Mesenchymal stem cell (in vitro differentiated cells and primary cell): ENCODE measurements at regions not wholly inside any gene's neighbourhood (a gene's known extent, or its start where the extent isn't known, plus 50 kb on each side); places are given as distances from the start of the nearest gene placed in this dataset.

Experiments used
- DNase-seq: peaks from one replicate; pipeline ENCODE4 v3.0.0-alpha.2; 2013
- H2AFZ ChIP-seq: one replicate; pipeline ENCODE4 v1.6.1; 2013; ENCODE audit warnings: low read depth, mild to moderate bottlenecking, control low read depth, inconsistent platforms, low read length, moderate library complexity
- H2AK5ac ChIP-seq: 2 replicates; pipeline ENCODE4 v1.6.1; 2013; ENCODE audit warnings: low read length, moderate library complexity, mild to moderate bottlenecking, inconsistent platforms; ENCODE audit not compliant: severe bottlenecking
- H2BK120ac ChIP-seq: one replicate; pipeline ENCODE4 v1.6.1; 2013; ENCODE audit warnings: low read depth, mild to moderate bottlenecking, inconsistent platforms, low read length, moderate library complexity
- H2BK12ac ChIP-seq, 2 experiments: one replicate each; pipeline ENCODE4 v1.6.1; 2013; ENCODE audit warnings: inconsistent platforms in 2 of 2, low read length in 2 of 2, mild to moderate bottlenecking in 2 of 2, moderate library complexity in 2 of 2, control low read depth in 1 of 2
- H2BK15ac ChIP-seq: one replicate; pipeline ENCODE4 v1.6.1; 2013; ENCODE audit warnings: mild to moderate bottlenecking, low read depth, inconsistent platforms; ENCODE audit not compliant: poor library complexity, severe bottlenecking
- H2BK5ac ChIP-seq: 2 replicates; pipeline ENCODE4 v1.6.1; 2013; ENCODE audit warnings: low read depth, mild to moderate bottlenecking, low read length, control low read depth, inconsistent platforms; ENCODE audit not compliant: poor library complexity, severe bottlenecking
- H3K14ac ChIP-seq, 2 experiments: one replicate each; pipeline ENCODE4 v1.6.1; 2013; ENCODE audit warnings: inconsistent platforms in 2 of 2, low read length in 2 of 2, control low read depth in 1 of 2, mild to moderate bottlenecking in 1 of 2, moderate library complexity in 1 of 2
- H3K18ac ChIP-seq, 2 experiments: one replicate each; pipeline ENCODE4 v1.6.1; 2013; ENCODE audit warnings: inconsistent platforms in 2 of 2, low read length in 2 of 2, control low read depth in 1 of 2, low read depth in 1 of 2, mild to moderate bottlenecking in 1 of 2
- H3K23ac ChIP-seq, 2 experiments: one replicate each; pipeline ENCODE4 v1.6.1; 2013; ENCODE audit warnings: inconsistent platforms in 2 of 2, low read length in 2 of 2, mild to moderate bottlenecking in 2 of 2, moderate library complexity in 2 of 2, control low read depth in 1 of 2
- H3K27ac ChIP-seq: 2 replicates; pipeline ENCODE4 v1.5.1; 2013; ENCODE audit warnings: mild to moderate bottlenecking, moderate library complexity, low read length, control low read depth, inconsistent platforms; ENCODE audit not compliant: poor library complexity, severe bottlenecking
- H3K27me3 ChIP-seq, 2 experiments: 2 replicates each; pipeline versions ENCODE4 v1.6.1 to v1.7.0; 2013; ENCODE audit warnings: low read length in 2 of 2, mild to moderate bottlenecking in 2 of 2, moderate library complexity in 2 of 2, control low read depth in 1 of 2, inconsistent platforms in 1 of 2; ENCODE audit not compliant: control insufficient read depth in 1 of 2, insufficient read depth in 1 of 2
- H3K36me3 ChIP-seq, 2 experiments: 2 replicates each; pipeline versions ENCODE4 v1.6.1 to v1.7.0; 2013; ENCODE audit warnings: low read length in 2 of 2, control low read depth in 1 of 2, inconsistent platforms in 1 of 2, low read depth in 1 of 2, mild to moderate bottlenecking in 1 of 2; ENCODE audit not compliant: insufficient read depth in 2 of 2, control insufficient read depth in 1 of 2
- H3K4ac ChIP-seq, 2 experiments: one replicate each; pipeline ENCODE4 v1.6.1; 2013; ENCODE audit warnings: inconsistent platforms in 2 of 2, low read length in 2 of 2, mild to moderate bottlenecking in 2 of 2, moderate library complexity in 2 of 2, control low read depth in 1 of 2, low read depth in 1 of 2
- H3K4me1 ChIP-seq: 2 replicates; pipeline ENCODE4 v1.6.1; 2013; ENCODE audit warnings: low read depth, low read length, control low read depth; ENCODE audit not compliant: control insufficient read depth, insufficient read depth
- H3K4me2 ChIP-seq: 2 replicates; pipeline ENCODE4 v1.6.1; 2013; ENCODE audit warnings: low read length, mild to moderate bottlenecking, inconsistent platforms; ENCODE audit not compliant: poor library complexity, severe bottlenecking
- H3K4me3 ChIP-seq, 2 experiments: 2 replicates each; pipeline versions ENCODE4 v1.5.1 to v1.7.0; 2013; ENCODE audit warnings: low read length in 2 of 2, mild to moderate bottlenecking in 2 of 2, control low read depth in 1 of 2, low read depth in 1 of 2; ENCODE audit not compliant: insufficient read depth in 1 of 2
- H3K79me1 ChIP-seq: replicated peaks from 2 replicates; pipeline ENCODE4 v1.6.1; 2013; ENCODE audit warnings: mild to moderate bottlenecking, control low read depth, low read length, inconsistent platforms; ENCODE audit not compliant: poor library complexity, severe bottlenecking
- H3K9ac ChIP-seq: 2 replicates; pipeline ENCODE4 v1.7.0; 2013; ENCODE audit warnings: mild to moderate bottlenecking, low read length, moderate library complexity
- H3K9me3 ChIP-seq: 2 replicates; pipeline ENCODE4 v1.7.0; 2013; ENCODE audit warnings: mild to moderate bottlenecking, low read length; ENCODE audit not compliant: control insufficient read depth
- H4K8ac ChIP-seq: one replicate; pipeline ENCODE4 v1.6.1; 2013; ENCODE audit warnings: inconsistent platforms, mild to moderate bottlenecking, low read length, moderate library complexity
- H4K91ac ChIP-seq: one replicate; pipeline ENCODE4 v1.6.1; 2013; ENCODE audit warnings: mild to moderate bottlenecking, low read length, inconsistent platforms
- WGBS: methylation state at CpG from one replicate; pipeline ENCODE4 v1.1.7; 2013; ENCODE audit warnings: mixed read lengths; 5-methylcytosine and 5-hydroxymethylcytosine counted together

- no peak overlapping the region for H3K4me2 ChIP-seq
- H3K23ac ChIP-seq: no peak overlapping the region
- H2AFZ ChIP-seq: no peak overlapping the region
- H3K4me3 ChIP-seq: no peak overlapping the region
- 74% methylated on average over 3 of the region's 3 CpGs for WGBS
- no peak for DNase-seq
- H2BK120ac ChIP-seq: no peak overlapping the region
- H4K8ac ChIP-seq: no peak overlapping the region
- no peaks in the 10 kb centered on the region for H3K79me1 ChIP-seq
- H4K91ac ChIP-seq: no peak overlapping the region
- H3K27me3 ChIP-seq: peaks cover 0 to 19% of the 10 kb centered on the region in 2 experiments
- peaks cover 2% of the 10 kb centered on the region for H3K9me3 ChIP-seq
- no peak overlapping the region for H2BK15ac ChIP-seq
- H3K14ac ChIP-seq: no peak overlapping the region
- no peak overlapping the region for H2BK5ac ChIP-seq
- H3K4ac ChIP-seq: no peak overlapping the region
- no peak overlapping the region for H3K27ac ChIP-seq
- no peaks in the 10 kb centered on the region for H3K36me3 ChIP-seq
- H2BK12ac ChIP-seq: no peak overlapping the region
- H3K4me1 ChIP-seq: no peaks in the 10 kb centered on the region
- no peak overlapping the region for H3K18ac ChIP-seq
- no peak overlapping the region for H3K9ac ChIP-seq
- H2AK5ac ChIP-seq: no peak overlapping the region
Measured at GRCh38 chr16:48942996-48943395, 333.0 kb upstream of the N4BP1 start.

GRCh38 chr16:48936811-48937210, 326.8 kb upstream of the N4BP1 start:
- H3K4me2 ChIP-seq: no peak overlapping the region
- H3K4me1 ChIP-seq: no peaks in the 10 kb centered on the region
- no peak overlapping the region for H2AFZ ChIP-seq
- H3K23ac ChIP-seq: no peak overlapping the region
- no peaks in the 10 kb centered on the region for H3K79me1 ChIP-seq
- no peak overlapping the region for H2BK15ac ChIP-seq
- H3K14ac ChIP-seq: no peak overlapping the region
- no peak overlapping the region for H2AK5ac ChIP-seq
- no peak overlapping the region for H4K91ac ChIP-seq
- peaks cover 10% of the 10 kb centered on the region for H3K9me3 ChIP-seq
- no peak overlapping the region for H3K4me3 ChIP-seq
- no peak overlapping the region for H3K18ac ChIP-seq
- no peak overlapping the region for H2BK120ac ChIP-seq
- H3K4ac ChIP-seq: no peak overlapping the region
- no peaks in the 10 kb centered on the region for H3K36me3 ChIP-seq
- H2BK12ac ChIP-seq: no peak overlapping the region
- WGBS: 85% methylated on average over 5 of the region's 5 CpGs
- H3K27ac ChIP-seq: no peak overlapping the region
- H3K27me3 ChIP-seq: peaks cover 0 to 3% of the 10 kb centered on the region in 2 experiments
- no peak overlapping the region for H4K8ac ChIP-seq
- H3K9ac ChIP-seq: no peak overlapping the region
- no peak overlapping the region for H2BK5ac ChIP-seq
- no peak for DNase-seq

GRCh38 chr16:48932216-48932855, 322.4 kb upstream of the N4BP1 start:
- H3K4me2 ChIP-seq: no peak overlapping the region
- no peak overlapping the region for H2AK5ac ChIP-seq
- no peak overlapping the region for H2AFZ ChIP-seq
- no peak overlapping the region for H2BK5ac ChIP-seq
- 76% methylated on average over 9 of the region's 9 CpGs for WGBS
- no peak overlapping the region for H3K9ac ChIP-seq
- no peak overlapping the region for H2BK120ac ChIP-seq
- H3K79me1 ChIP-seq: no peaks in the 10 kb centered on the region
- peaks cover 4% of the 10 kb centered on the region for H3K9me3 ChIP-seq
- H2BK15ac ChIP-seq: no peak overlapping the region
- no peak overlapping the region for H3K23ac ChIP-seq
- no peak for DNase-seq
- H3K18ac ChIP-seq: no peak overlapping the region
- H3K4me1 ChIP-seq: peaks cover 1% of the 10 kb centered on the region
- peaks cover 0 to 3% of the 10 kb centered on the region in 2 experiments for H3K27me3 ChIP-seq
- H3K14ac ChIP-seq: peak overlapping the region in 1 of 2 experiments; percentile 5
- no peak overlapping the region for H4K8ac ChIP-seq
- no peak overlapping the region for H3K27ac ChIP-seq
- no peak overlapping the region for H3K4me3 ChIP-seq
- H2BK12ac ChIP-seq: no peak overlapping the region
- no peaks in the 10 kb centered on the region for H3K36me3 ChIP-seq
- peak overlapping the region; percentile 58 for H4K91ac ChIP-seq
- no peak overlapping the region for H3K4ac ChIP-seq

GRCh38 chr16:48930951-48931553, 321.1 kb upstream of the N4BP1 start:
- Histone ChIP-seq H3K27me3 (peaks cover 0 to 3% of the 10 kb centered on the region in 2 experiments), H2AFZ (no peak overlapping the region), H3K36me3 (no peaks in the 10 kb centered on the region), H3K79me1 (no peaks in the 10 kb centered on the region), H3K4ac (no peak overlapping the region), H2BK120ac (no peak overlapping the region), H2BK5ac (no peak overlapping the region), H4K91ac (peak overlapping the region; percentile 34), H3K4me1 (peaks cover 1% of the 10 kb centered on the region), H3K4me2 (no peak overlapping the region), H3K9me3 (peaks cover 3% of the 10 kb centered on the region), H2AK5ac (no peak overlapping the region), H4K8ac (no peak overlapping the region), H3K4me3 (no peak overlapping the region), H3K9ac (no peak overlapping the region), H3K27ac (no peak overlapping the region), H2BK12ac (no peak overlapping the region), H3K14ac (no peak overlapping the region), H3K23ac (no peak overlapping the region), H3K18ac (no peak overlapping the region), H2BK15ac (no peak overlapping the region)
- DNase-seq: no peak
- 86% methylated on average over 4 of the region's 4 CpGs for WGBS
